K562 (cell line): ENCODE measurements at regions not wholly inside any gene's neighbourhood (a gene's known extent, or its start where the extent isn't known, plus 50 kb on each side); places are given as distances from the start of the nearest gene placed in this dataset.

ENCODE experiments used
- ATAC-seq: fragments of 200-7000 bp; cut with Tn5 transposase; 3 replicates; pipeline ENCODE4 v1.9.1; 2020; ENCODE audit warnings: moderate library complexity
- BruUV-seq: library from RNA; stranded (reverse); fragments of 400-500 nt; replicated peaks from 2 replicates; lab custom pipeline; 2021; lab: Mats Ljungman, UMichigan
- CTCF ChIA-PET: fragments of 300-600 bp; formaldehyde crosslinking; extraction: SDS; loops from one replicate; lab custom pipeline; 2021; ENCODE audit warnings: low intra/inter-chr PET ratio; lab: Yijun Ruan, JAX
- POLR2A ChIA-PET: fragments of 300-600, 350-650 bp; sonication (Branson Sonifier 250); formaldehyde crosslinking; extraction: SDS; loops from one replicate; lab custom pipeline; 2021; ENCODE audit warnings: antibody characterized with exemption, inconsistent platforms; lab: Yijun Ruan, JAX
- DNase-seq, 4 experiments: peaks; one replicate each; pipeline versions ENCODE4 v3.0.0 to v3.0.0-alpha.2; 2011 to 2018; ENCODE audit warnings: low spot score in 3 of 4, mixed read lengths in 3 of 4; ENCODE audit errors: extremely low read depth in 1 of 4
- FAIRE-seq: peaks from 2 replicates; lab custom pipeline; 2011; peaks lifted over from hg19 to GRCh38; lab: Jason Lieb, UNC
- H2AFZ ChIP-seq: 2 replicates; pipeline ENCODE4 v1.6.0; 2011; ENCODE audit warnings: low read depth, low read length, control low read depth, inconsistent platforms
- H3K27ac ChIP-seq: fragments of 200-600 bp; 3 replicates; pipeline ENCODE4 v1.8.0; 2011; ENCODE audit warnings: low read depth, mild to moderate bottlenecking, control low read depth, inconsistent platforms, low read length, moderate library complexity, mixed read lengths; ENCODE audit errors: extremely low read depth
- H3K27me3 ChIP-seq, 2 experiments: fragments of 300-600 bp in 1 of 2; 2 replicates in 1 of 2; 3 replicates in 1 of 2; pipeline versions ENCODE4 v1.6.0 to v1.8.0; 2011; ENCODE audit warnings: inconsistent platforms in 2 of 2, low read length in 2 of 2, mild to moderate bottlenecking in 1 of 2, mixed read lengths in 1 of 2, moderate library complexity in 1 of 2; ENCODE audit not compliant: control insufficient read depth in 2 of 2, insufficient read depth in 2 of 2
- H3K36me3 ChIP-seq: fragments of 300-600 bp; 3 replicates; pipeline ENCODE4 v1.8.0; 2011; ENCODE audit warnings: mild to moderate bottlenecking, low read length, inconsistent platforms; ENCODE audit not compliant: control insufficient read depth, insufficient read depth
- H3K4me1 ChIP-seq, 2 experiments: fragments of 200-600 bp in 1 of 2; replicated peaks in 1 of 2; 2 replicates in 1 of 2; 3 replicates in 1 of 2; pipeline versions ENCODE4 v1.5.1 to v1.8.0; 2011; ENCODE audit warnings: inconsistent platforms in 2 of 2, low read length in 2 of 2, mild to moderate bottlenecking in 1 of 2, mixed read lengths in 1 of 2, moderate library complexity in 1 of 2; ENCODE audit not compliant: control insufficient read depth in 2 of 2, insufficient read depth in 2 of 2
- H3K4me2 ChIP-seq: 2 replicates; pipeline ENCODE4 v1.6.1; 2011; ENCODE audit warnings: low read length, control low read depth, inconsistent platforms, mixed read lengths; ENCODE audit not compliant: insufficient read depth
- H3K4me3 ChIP-seq: fragments of 200-600 bp; sonication (generic), shearing (Covaris generic); 2 replicates; pipeline ENCODE4 v1.5.1; 2016; ENCODE audit warnings: control low read depth, inconsistent platforms
- H3K79me2 ChIP-seq: fragments of 200-600 bp; 3 replicates; pipeline ENCODE4 v1.8.0; 2011; ENCODE audit warnings: low read length, inconsistent platforms; ENCODE audit not compliant: control insufficient read depth, insufficient read depth
- H3K9ac ChIP-seq, 2 experiments: 2 replicates each; pipeline versions ENCODE4 v1.6.0 to v1.6.1; 2011; ENCODE audit warnings: low read depth in 2 of 2, low read length in 2 of 2, control low read depth in 1 of 2, inconsistent platforms in 1 of 2, mild to moderate bottlenecking in 1 of 2, mixed read lengths in 1 of 2; ENCODE audit not compliant: insufficient read depth in 1 of 2
- H3K9me1 ChIP-seq: one replicate; pipeline ENCODE4 v1.6.0; 2011; ENCODE audit warnings: inconsistent platforms, mild to moderate bottlenecking, low read length, moderate library complexity; ENCODE audit not compliant: control insufficient read depth, insufficient read depth
- H3K9me3 ChIP-seq: replicated peaks from 2 replicates; pipeline ENCODE4 v1.5.1; 2011; ENCODE audit warnings: low read depth, low read length, inconsistent platforms; ENCODE audit not compliant: control insufficient read depth, insufficient read depth
- H4K20me1 ChIP-seq: replicated peaks from 2 replicates; pipeline ENCODE4 v1.6.1; 2011; ENCODE audit warnings: low read length, inconsistent platforms, mixed read lengths; ENCODE audit not compliant: control insufficient read depth, insufficient read depth
- ARID1B ChIP-seq: fragments of 450-650 bp; IDR thresholded peaks from 2 replicates; pipeline ENCODE4 v1.6.1; 2016; ENCODE audit warnings: antibody characterized with exemption, mild to moderate bottlenecking, inconsistent platforms
- BHLHE40 ChIP-seq: IDR thresholded peaks from 2 replicates; pipeline ENCODE4 v1.6.1; 2011; ENCODE audit warnings: low read length, improper control_type of control experiment
- COPS2 ChIP-seq: fragments of 450-650 bp; conservative IDR thresholded peaks from 2 replicates; pipeline ENCODE4 v1.6.1; 2016; ENCODE audit warnings: mild to moderate bottlenecking, moderate library complexity
- ELK1 ChIP-seq: sonication (generic); formaldehyde crosslinking; IDR thresholded peaks from 2 replicates; pipeline ENCODE4 v1.8.1; 2022; ENCODE audit warnings: missing genetic modification reagents
- FUS ChIP-seq: fragments of 200-400 bp; formaldehyde crosslinking; optimal IDR thresholded peaks from 2 replicates; pipeline ENCODE3; 2017; ENCODE audit warnings: low read depth, low read length
- HMGXB4 ChIP-seq: sonication (generic); formaldehyde crosslinking; IDR thresholded peaks from 2 replicates; pipeline ENCODE4 v1.8.1; 2023; ENCODE audit warnings: mild to moderate bottlenecking, missing genetic modification reagents
- ILK ChIP-seq: fragments of 450-650 bp; IDR thresholded peaks from 2 replicates; pipeline ENCODE4 v1.6.1; 2016; ENCODE audit warnings: missing genetic modification characterization, low read depth, mild to moderate bottlenecking, missing compliant biosample characterization, moderate library complexity, borderline replicate concordance
- KDM5B ChIP-seq: fragments of 200-600 bp; sonication (generic); IDR thresholded peaks from 2 replicates; pipeline ENCODE4 v1.6.1; 2012; ENCODE audit warnings: low read depth, mild to moderate bottlenecking, moderate library complexity, low read length, control low read depth, inconsistent platforms; ENCODE audit not compliant: insufficient replicate concordance
- SRSF9 ChIP-seq: fragments of 200-400 bp; formaldehyde crosslinking; IDR thresholded peaks from 2 replicates; pipeline ENCODE4 v1.6.1; 2017; ENCODE audit warnings: low read depth, low read length, borderline replicate concordance
- ZBED1 ChIP-seq: IDR thresholded peaks from 2 replicates; pipeline ENCODE4 v1.6.1; 2014
- ZC3H4 ChIP-seq: sonication (generic); formaldehyde crosslinking; IDR thresholded peaks from 2 replicates; pipeline ENCODE4 v1.9.0; 2021; ENCODE audit warnings: missing genetic modification reagents, borderline replicate concordance
- ZEB2 ChIP-seq: fragments of 450-650 bp; IDR thresholded peaks from 2 replicates; pipeline ENCODE4 v1.6.1; 2016
- ZNF224 ChIP-seq: sonication (generic); formaldehyde crosslinking; IDR thresholded peaks from 2 replicates; pipeline ENCODE4 v1.8.0; 2022; ENCODE audit warnings: mild to moderate bottlenecking, missing genetic modification reagents
- ZNF695 ChIP-seq: fragments of 450-650 bp; formaldehyde crosslinking; IDR thresholded peaks from 2 replicates; pipeline ENCODE4 v1.4.0; 2020; ENCODE audit warnings: mild to moderate bottlenecking, moderate library complexity
- WGBS: fragments of 100-300 bp; shearing (Covaris generic); methylation state at CpG from one replicate; pipeline ENCODE4 v1.1.6; 2016; ENCODE audit warnings: low coverage, mixed read lengths; ENCODE audit not compliant: insufficient coverage; ENCODE audit errors: missing lambda C conversion rate; 5-methylcytosine and 5-hydroxymethylcytosine counted together
- in situ Hi-C: fragments of 300-500 bp; cut with MboI; formaldehyde crosslinking; loops from 4 replicates; pipeline ENCODE4 v1.15.0; 2018; ENCODE audit warnings: inconsistent platforms, mixed read lengths
- intact Hi-C: fragments of 100-400 bp; cut with micrococcal nuclease; formaldehyde crosslinking; loops from 2 replicates; pipeline ENCODE4 v1.14.2; 2022
- TF ChIP-seq, protein P1 (sequence below): sonication (generic); formaldehyde crosslinking; IDR thresholded peaks from 2 replicates; pipeline ENCODE4 v1.9.0; 2022; ENCODE audit warnings: mild to moderate bottlenecking, missing genetic modification reagents
- TF ChIP-seq, protein P2 (sequence below): fragments of 250-450 bp; sonication (Bioruptor Pico); IDR thresholded peaks from 2 replicates; pipeline ENCODE4 v1.5.0; 2022; ENCODE audit warnings: mild to moderate bottlenecking

GRCh38 chr20:11677428-11677827 lies 240.3 kb upstream of the BTBD3 start:
- Histone ChIP-seq H3K9ac (no peak overlapping the region), H3K27me3 (no peaks in the 10 kb centered on the region), H4K20me1 (no peaks in the 10 kb centered on the region), H3K79me2 (no peaks in the 10 kb centered on the region), H3K27ac (no peak overlapping the region), H3K9me3 (no peaks in the 10 kb centered on the region), H3K4me1 (no peaks in the 10 kb centered on the region), H3K9me1 (no peaks in the 10 kb centered on the region), H3K36me3 (no peaks in the 10 kb centered on the region), H2AFZ (no peak overlapping the region), H3K4me2 (no peak overlapping the region), H3K4me3 (no peak overlapping the region)
- WGBS: 0% methylated on average over 3 of the region's 3 CpGs
- TF ChIP-seq ZEB2 (no peak), ZC3H4 (CRISPR knock-in tag) (no peak), COPS2 (no peak), FUS (no peak), ELK1 (CRISPR knock-in tag) (no peak), ZBED1 (no peak), ARID1B (no peak), BHLHE40 (no peak), SRSF9 (no peak), HMGXB4 (no peak), ZNF224 (no peak), ZNF695 (CRISPR knock-in tag) (no peak), KDM5B (no peak), ILK (tag) (no peak)
- TF ChIP-seq, protein P1, sequence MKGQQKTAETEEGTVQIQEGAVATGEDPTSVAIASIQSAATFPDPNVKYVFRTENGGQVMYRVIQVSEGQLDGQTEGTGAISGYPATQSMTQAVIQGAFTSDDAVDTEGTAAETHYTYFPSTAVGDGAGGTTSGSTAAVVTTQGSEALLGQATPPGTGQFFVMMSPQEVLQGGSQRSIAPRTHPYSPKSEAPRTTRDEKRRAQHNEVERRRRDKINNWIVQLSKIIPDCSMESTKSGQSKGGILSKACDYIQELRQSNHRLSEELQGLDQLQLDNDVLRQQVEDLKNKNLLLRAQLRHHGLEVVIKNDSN (CRISPR knock-in tag): no peak
- TF ChIP-seq, protein P2, sequence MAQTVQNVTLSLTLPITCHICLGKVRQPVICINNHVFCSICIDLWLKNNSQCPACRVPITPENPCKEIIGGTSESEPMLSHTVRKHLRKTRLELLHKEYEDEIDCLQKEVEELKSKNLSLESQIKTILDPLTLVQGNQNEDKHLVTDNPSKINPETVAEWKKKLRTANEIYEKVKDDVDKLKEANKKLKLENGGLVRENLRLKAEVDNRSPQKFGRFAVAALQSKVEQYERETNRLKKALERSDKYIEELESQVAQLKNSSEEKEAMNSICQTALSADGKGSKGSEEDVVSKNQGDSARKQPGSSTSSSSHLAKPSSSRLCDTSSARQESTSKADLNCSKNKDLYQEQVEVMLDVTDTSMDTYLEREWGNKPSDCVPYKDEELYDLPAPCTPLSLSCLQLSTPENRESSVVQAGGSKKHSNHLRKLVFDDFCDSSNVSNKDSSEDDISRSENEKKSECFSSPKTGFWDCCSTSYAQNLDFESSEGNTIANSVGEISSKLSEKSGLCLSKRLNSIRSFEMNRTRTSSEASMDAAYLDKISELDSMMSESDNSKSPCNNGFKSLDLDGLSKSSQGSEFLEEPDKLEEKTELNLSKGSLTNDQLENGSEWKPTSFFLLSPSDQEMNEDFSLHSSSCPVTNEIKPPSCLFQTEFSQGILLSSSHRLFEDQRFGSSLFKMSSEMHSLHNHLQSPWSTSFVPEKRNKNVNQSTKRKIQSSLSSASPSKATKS (CRISPR knock-in tag): no peak
- no TSS peak for BruUV-seq
- no peak for ATAC-seq
- ChIA-PET CTCF (no interaction called here), POLR2A (no interaction called here)
- in situ Hi-C loops: no loop called here
- intact Hi-C loops: no loop called here
- FAIRE-seq: no peak
- no peak for DNase-seq
